ENCODE measurements at regions not wholly inside any gene's neighbourhood (a gene's known extent, or its start where the extent isn't known, plus 50 kb on each side); places are given as distances from the start of the nearest gene placed in this dataset.
A peak's percentile ranks its signal among the peaks of the same experiment; 100 is the strongest.
"Not testable (repeated sequence)": the region's sequence is repeated elsewhere in the genome, so short reads cannot be mapped to it uniquely, and the experiment has no call there.

GRCh38 chr2:113342650-113343049, 63.9 kb upstream of the PAX8 start:
- DNase-seq = no peak
- peaks cover 0 to 11% (median 5%) of the 10 kb centered on the region in 4 donors for H3K4me1 ChIP-seq
- H3K36me3 ChIP-seq = no peaks in the 10 kb centered on the region
- intact Hi-C loops (cut with DNase I) = no loop called here
- no peak overlapping the region for H3K27ac ChIP-seq
- 55% methylated on average over 9 of the region's 9 CpGs for WGBS (ENCODE audit: insufficient coverage, low coverage, low lambda C conversion rate, missing lambda C conversion rate)
- ATAC-seq = peak in 3 of 4 donors; percentile 15 to 31 (median 19)
- no peaks in the 10 kb centered on the region for H3K9me3 ChIP-seq
- H3K4me3 ChIP-seq = no peak overlapping the region
- TF ChIP-seq POLR2A (IDR thresholded peaks at IDR 0.05) = no peak
- H3K27me3 ChIP-seq = no peaks in the 10 kb centered on the region

GRCh38 chr2:113341870-113342253, 63.1 kb upstream of the PAX8 start:
- H3K36me3 ChIP-seq; ATAC-seq; intact Hi-C loops (cut with DNase I); H3K9me3 ChIP-seq; DNase-seq; H3K27me3 ChIP-seq; H3K4me3 ChIP-seq; H3K27ac ChIP-seq: not testable (repeated sequence)
- peaks cover 0 to 16% (median 7%) of the 10 kb centered on the region in 4 donors for H3K4me1 ChIP-seq
- 88% methylated on average over 1 of the region's 3 CpGs for WGBS (ENCODE audit: insufficient coverage, low coverage, low lambda C conversion rate, missing lambda C conversion rate)

GRCh38 chr2:113341191-113341869, 62.6 kb upstream of the PAX8 start:
- intact Hi-C loops (cut with DNase I) = no loop called here
- H3K36me3 ChIP-seq = no peaks in the 10 kb centered on the region
- H3K27ac ChIP-seq = no peak overlapping the region
- H3K4me3 ChIP-seq = no peak overlapping the region
- peaks cover 0 to 16% (median 7%) of the 10 kb centered on the region in 4 donors for H3K4me1 ChIP-seq
- H3K27me3 ChIP-seq = no peaks in the 10 kb centered on the region
- TF ChIP-seq CTCF (IDR thresholded peaks at IDR 0.05) (no peak), POLR2A (IDR thresholded peaks at IDR 0.05) (no peak)
- H3K9me3 ChIP-seq = no peaks in the 10 kb centered on the region
- ATAC-seq (no peak), DNase-seq (no peak)
- WGBS (ENCODE audit: insufficient coverage, low coverage, low lambda C conversion rate, missing lambda C conversion rate) = 69% methylated on average over 3 of the region's 8 CpGs

GRCh38 chr2:113337809-113338208, 59.1 kb upstream of the PAX8 start:
- Histone ChIP-seq H3K27me3 (no peaks in the 10 kb centered on the region), H3K9me3 (no peaks in the 10 kb centered on the region), H3K27ac (peak overlapping the region; percentile 62 to 81 (median 76)), H3K36me3 (no peaks in the 10 kb centered on the region), H3K4me1 (peaks cover 0 to 20% (median 8%) of the 10 kb centered on the region in 4 donors), H3K4me3 (no peak overlapping the region)
- peak; percentile 57 to 93 (median 72) for DNase-seq
- 17% methylated on average over 4 of the region's 5 CpGs for WGBS (ENCODE audit: insufficient coverage, low coverage, low lambda C conversion rate, missing lambda C conversion rate)
- ATAC-seq = peak; percentile 90 to 96 (median 92)
- TF ChIP-seq CTCF (IDR thresholded peaks at IDR 0.05) (no peak), POLR2A (IDR thresholded peaks at IDR 0.05) (peak; percentile 56)
- intact Hi-C loops (cut with DNase I) = no loop called here

- H3K27me3 ChIP-seq; H3K4me3 ChIP-seq; H3K36me3 ChIP-seq; H3K27ac ChIP-seq; DNase-seq; H3K9me3 ChIP-seq; intact Hi-C loops (cut with DNase I): not testable (repeated sequence)
- peak in 2 of 4 donors; percentile 36 to 55 for ATAC-seq
- H3K4me1 ChIP-seq = peaks cover 0 to 20% (median 8%) of the 10 kb centered on the region in 4 donors
- 67% methylated on average over 3 of the region's 3 CpGs for WGBS (ENCODE audit: insufficient coverage, low coverage, low lambda C conversion rate, missing lambda C conversion rate)
These were observed 57.3 kb upstream of the PAX8 start for GRCh38 chr2:113336040-113336439.

GRCh38 chr2:113334147-113334546, 55.4 kb upstream of the PAX8 start:
- Histone ChIP-seq H3K4me3 (no peak overlapping the region), H3K27me3 (no peaks in the 10 kb centered on the region), H3K9me3 (no peaks in the 10 kb centered on the region), H3K4me1 (peaks cover 0 to 20% (median 9%) of the 10 kb centered on the region in 4 donors), H3K36me3 (no peaks in the 10 kb centered on the region), H3K27ac (no peak overlapping the region)
- 76% methylated on average over 5 of the region's 5 CpGs for WGBS (ENCODE audit: insufficient coverage, low coverage, low lambda C conversion rate, missing lambda C conversion rate)
- TF ChIP-seq POLR2A (IDR thresholded peaks at IDR 0.05) (no peak), CTCF (IDR thresholded peaks at IDR 0.05) (no peak)
- DNase-seq = no peak
- intact Hi-C loops (cut with DNase I) = no loop called here
- no peak for ATAC-seq

GRCh38 chr2:113333735-113334134, 55.0 kb upstream of the PAX8 start:
- H3K9me3 ChIP-seq; ATAC-seq; intact Hi-C loops (cut with DNase I); H3K4me3 ChIP-seq; H3K36me3 ChIP-seq; H3K27me3 ChIP-seq; DNase-seq; H3K27ac ChIP-seq: not testable (repeated sequence)
- H3K4me1 ChIP-seq = peaks cover 0 to 19% (median 9%) of the 10 kb centered on the region in 4 donors
- 80% methylated on average over 5 of the region's 5 CpGs for WGBS (ENCODE audit: insufficient coverage, low coverage, low lambda C conversion rate, missing lambda C conversion rate)

GRCh38 chr2:113330060-113330767, 51.5 kb upstream of the PAX8 start:
- H3K27me3 ChIP-seq; H3K9me3 ChIP-seq; H3K36me3 ChIP-seq; H3K4me3 ChIP-seq; DNase-seq; intact Hi-C loops (cut with DNase I); H3K27ac ChIP-seq: not testable (repeated sequence)
- H3K4me1 ChIP-seq = peaks cover 0 to 29% (median 0%) of the 10 kb centered on the region in 4 donors
- ATAC-seq = peak in 1 of 4 donors; percentile 65
- WGBS (ENCODE audit: insufficient coverage, low coverage, low lambda C conversion rate, missing lambda C conversion rate) = 55% methylated on average over 3 of the region's 5 CpGs
